GM23248 (cell line): ENCODE measurements at regions not wholly inside any gene's neighbourhood (a gene's known extent, or its start where the extent isn't known, plus 50 kb on each side); places are given as distances from the start of the nearest gene placed in this dataset.
A peak's percentile ranks its signal among the peaks of the same experiment; 100 is the strongest.

Experiments
- DNase-seq: peaks from one replicate; pipeline ENCODE4 v3.0.0-alpha.2; 2015
- H2AFZ ChIP-seq: fragments of 200-600 bp; sonication (generic); 2 replicates; pipeline ENCODE4 v1.6.1; 2016; ENCODE audit warnings: antibody characterized with exemption
- H3F3A ChIP-seq: fragments of 200-600 bp; sonication (generic); 2 replicates; pipeline ENCODE4 v1.6.1; 2016; ENCODE audit warnings: mild to moderate bottlenecking, antibody characterized with exemption, mixed run types; ENCODE audit not compliant: insufficient read depth
- H3K27ac ChIP-seq: fragments of 200-600 bp; sonication (generic); 2 replicates; pipeline ENCODE4 v1.5.1; 2016; ENCODE audit warnings: mild to moderate bottlenecking
- H3K27me3 ChIP-seq: fragments of 200-600 bp; sonication (generic); replicated peaks from 2 replicates; pipeline ENCODE4 v1.6.1; 2016; ENCODE audit warnings: mild to moderate bottlenecking; ENCODE audit not compliant: insufficient read depth
- H3K36me3 ChIP-seq: fragments of 200-600 bp; sonication (generic); 2 replicates; pipeline ENCODE4 v1.6.1; 2016; ENCODE audit warnings: low read depth, mild to moderate bottlenecking
- H3K4me1 ChIP-seq: fragments of 200-600 bp; sonication (generic); 2 replicates; pipeline ENCODE4 v1.6.1; 2016; ENCODE audit warnings: mild to moderate bottlenecking; ENCODE audit not compliant: insufficient read depth
- H3K4me2 ChIP-seq: fragments of 200-600 bp; sonication (generic); one replicate; pipeline ENCODE4 v1.6.1; 2016; ENCODE audit warnings: mild to moderate bottlenecking; ENCODE audit not compliant: unreplicated experiment
- H3K4me3 ChIP-seq: fragments of 200-600 bp; sonication (generic); 2 replicates; pipeline ENCODE4 v1.5.1; 2016; ENCODE audit warnings: mild to moderate bottlenecking
- H3K79me2 ChIP-seq: fragments of 200-600 bp; sonication (generic); 2 replicates; pipeline ENCODE4 v1.6.1; 2016; ENCODE audit warnings: mild to moderate bottlenecking; ENCODE audit not compliant: insufficient read depth
- H3K9ac ChIP-seq: fragments of 200-600 bp; sonication (generic); 2 replicates; pipeline ENCODE4 v1.6.1; 2016; ENCODE audit warnings: mild to moderate bottlenecking
- H3K9me2 ChIP-seq: fragments of 200-600 bp; sonication (generic); 2 replicates; pipeline ENCODE4 v1.6.1; 2016; ENCODE audit warnings: mixed run types, mild to moderate bottlenecking, moderate library complexity; ENCODE audit not compliant: insufficient read depth
- H3K9me3 ChIP-seq: fragments of 200-600 bp; sonication (generic); one replicate; pipeline ENCODE4 v1.6.1; 2017; ENCODE audit warnings: low read depth
- H4K20me1 ChIP-seq: fragments of 200-600 bp; sonication (generic); 2 replicates; pipeline ENCODE4 v1.6.0; 2016; ENCODE audit not compliant: insufficient read depth
- EZH2 ChIP-seq: fragments of 200-600 bp; sonication (generic); IDR thresholded peaks from 2 replicates; pipeline ENCODE4 v1.6.1; 2018; ENCODE audit warnings: antibody characterized with exemption, mild to moderate bottlenecking; ENCODE audit not compliant: insufficient read depth, poor library complexity, severe bottlenecking
- EZH2phosphoT487 ChIP-seq: fragments of 200-600 bp; sonication (generic); IDR thresholded peaks from 2 replicates; pipeline ENCODE4 v1.6.1; 2018; ENCODE audit warnings: antibody characterized with exemption, moderate library complexity, mild to moderate bottlenecking, low read depth; ENCODE audit not compliant: insufficient read depth
- WGBS, 2 experiments: methylation state at CpG; one replicate each; pipeline ENCODE4 v1.1.6; 2015 to 2017; ENCODE audit warnings: low lambda C conversion rate in 2 of 2, low coverage in 1 of 2; ENCODE audit errors: missing lambda C conversion rate in 2 of 2; 5-methylcytosine and 5-hydroxymethylcytosine counted together
- in situ Hi-C: fragments of 300-500 bp; cut with MboI; formaldehyde crosslinking; loops from 2 replicates; pipeline ENCODE4 v1.15.0; 2020

DNA sequence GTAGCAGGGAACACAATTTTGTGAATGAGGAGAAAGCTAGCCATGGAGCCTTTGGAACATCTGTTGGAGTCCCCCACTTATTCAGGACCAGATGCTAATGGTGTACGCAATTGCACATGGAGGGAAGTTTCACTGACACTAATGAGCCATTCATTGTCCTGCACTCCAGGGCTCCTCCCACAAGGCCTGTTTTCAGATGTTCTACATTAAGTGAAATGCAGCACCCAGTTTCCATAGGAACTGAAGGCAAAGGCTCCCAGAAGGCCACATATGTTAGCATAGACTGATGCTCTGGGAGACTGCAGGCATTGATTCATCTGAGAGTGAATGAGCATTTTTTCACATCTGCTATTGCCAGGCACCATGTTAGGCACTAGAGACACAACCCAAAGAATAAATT lies 399.5 kb downstream of the ETS1 start:
- no peak for TF ChIP-seq EZH2phosphoT487
- no peak for TF ChIP-seq EZH2
- Histone ChIP-seq H3K79me2 (no peaks in the 10 kb centered on the region), H3K27ac (peak overlapping the region; percentile 31), H3F3A (peaks cover 17% of the 10 kb centered on the region; the same call in 1 of the 2 replicates), H3K4me3 (no peak overlapping the region), H3K4me2 (peak overlapping the region; percentile 21), H4K20me1 (no peaks in the 10 kb centered on the region), H3K9me2 (no peaks in the 10 kb centered on the region), H3K9ac (no peak overlapping the region), H2AFZ (peak overlapping the region; percentile 20; the same call in 1 of the 2 replicates), H3K27me3 (no peaks in the 10 kb centered on the region), H3K4me1 (peaks cover 13% of the 10 kb centered on the region), H3K9me3 (no peaks in the 10 kb centered on the region), H3K36me3 (no peaks in the 10 kb centered on the region)
- in situ Hi-C loops: no loop called here
- WGBS, 2 experiments: 94% methylated on average over 1 of the region's 1 CpG
- peak; percentile 56 for DNase-seq

DNA sequence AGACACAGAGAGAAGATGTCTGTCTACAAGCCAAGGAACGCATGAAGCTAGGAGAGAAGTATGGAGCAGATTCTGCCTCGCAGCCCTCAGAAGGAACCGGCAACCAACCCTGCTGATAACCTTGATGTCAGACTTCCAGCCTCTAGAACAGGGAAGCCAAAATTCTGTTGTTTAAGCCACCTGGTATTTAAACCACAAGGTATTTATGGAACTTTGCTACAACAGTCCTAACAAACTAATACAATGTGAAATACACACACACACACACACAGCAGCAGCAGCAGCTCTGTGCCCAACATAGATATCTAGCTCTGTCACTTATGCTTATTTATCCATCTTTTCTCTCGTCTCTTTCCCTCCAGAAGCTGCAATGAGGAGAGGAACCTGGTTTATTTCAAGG lies 400.0 kb downstream of the ETS1 start:
- DNase-seq: no peak
- H3K9me2 ChIP-seq: no peaks in the 10 kb centered on the region
- in situ Hi-C loops: no loop called here
- H3K4me3 ChIP-seq: no peak overlapping the region
- no peak overlapping the region for H3K9ac ChIP-seq
- no peaks in the 10 kb centered on the region for H3K9me3 ChIP-seq
- no peaks in the 10 kb centered on the region for H4K20me1 ChIP-seq
- no peak overlapping the region for H2AFZ ChIP-seq
- H3K27me3 ChIP-seq: no peaks in the 10 kb centered on the region
- no peaks in the 10 kb centered on the region for H3K36me3 ChIP-seq
- H3K4me2 ChIP-seq: no peak overlapping the region
- WGBS, 2 experiments: 97% methylated on average over 4 of the region's 4 CpGs
- TF ChIP-seq EZH2: no peak
- TF ChIP-seq EZH2phosphoT487: no peak
- H3K4me1 ChIP-seq: peaks cover 17% of the 10 kb centered on the region
- peaks cover 17% of the 10 kb centered on the region; the same call in 1 of the 2 replicates for H3F3A ChIP-seq
- no peak overlapping the region for H3K27ac ChIP-seq
- H3K79me2 ChIP-seq: no peaks in the 10 kb centered on the region

DNA sequence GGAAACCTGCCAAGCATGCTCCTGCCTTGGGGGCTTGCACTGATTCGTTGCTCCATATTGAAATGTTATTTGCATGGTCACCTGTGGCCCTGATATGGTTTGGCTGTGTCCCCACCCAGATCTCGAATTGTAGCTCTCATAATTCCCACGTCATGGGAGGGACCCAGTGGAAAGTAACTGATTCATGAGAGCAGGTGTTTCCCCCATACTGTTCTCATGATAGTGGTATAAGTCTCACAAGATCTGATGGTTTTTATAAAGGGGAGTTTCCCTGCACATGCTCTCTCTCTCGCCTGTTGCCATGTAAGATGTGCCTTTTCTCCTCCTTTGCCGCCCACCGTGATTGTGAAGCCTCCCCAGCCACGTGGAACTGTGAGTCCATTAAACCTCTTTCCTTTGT lies 402.4 kb downstream of the ETS1 start:
- no peaks in the 10 kb centered on the region for H3K9me3 ChIP-seq
- no peak overlapping the region for H3K4me2 ChIP-seq
- H3K79me2 ChIP-seq: no peaks in the 10 kb centered on the region
- no peak for DNase-seq
- WGBS, 2 experiments: 81% methylated on average over 7 of the region's 7 CpGs
- H3K4me3 ChIP-seq: no peak overlapping the region
- H2AFZ ChIP-seq: no peak overlapping the region
- H3K9me2 ChIP-seq: no peaks in the 10 kb centered on the region
- H3K9ac ChIP-seq: no peak overlapping the region
- H3K27ac ChIP-seq: no peak overlapping the region
- TF ChIP-seq EZH2phosphoT487 (no peak), EZH2 (no peak)
- H3F3A ChIP-seq: peaks cover 26% of the 10 kb centered on the region
- no peaks in the 10 kb centered on the region for H3K36me3 ChIP-seq
- in situ Hi-C loops: no loop called here
- no peaks in the 10 kb centered on the region for H3K27me3 ChIP-seq
- no peaks in the 10 kb centered on the region for H4K20me1 ChIP-seq
- H3K4me1 ChIP-seq: peaks cover 31% of the 10 kb centered on the region

DNA sequence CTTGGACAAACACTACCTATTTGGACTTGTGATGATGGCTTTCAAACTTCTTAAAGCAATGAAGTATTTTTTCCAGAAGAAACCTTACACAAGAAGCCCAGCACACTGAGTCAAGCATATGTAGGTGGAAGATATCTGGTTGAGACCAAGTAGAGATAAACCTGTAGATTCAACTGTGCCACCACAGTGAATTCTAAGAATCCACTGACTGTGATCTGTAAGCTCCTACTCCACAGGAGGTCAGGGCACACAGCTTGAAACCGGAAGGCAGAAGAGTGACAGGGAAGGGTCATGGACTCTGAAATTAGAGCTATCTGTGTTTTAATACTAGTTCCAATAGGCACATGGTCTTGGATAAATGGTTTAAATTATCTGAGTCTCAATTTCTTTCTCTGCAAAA lies 404.5 kb downstream of the ETS1 start:
- H3F3A ChIP-seq: peaks cover 27% of the 10 kb centered on the region
- H3K79me2 ChIP-seq: no peaks in the 10 kb centered on the region
- no peak overlapping the region for H3K4me3 ChIP-seq
- no peaks in the 10 kb centered on the region for H3K9me3 ChIP-seq
- H4K20me1 ChIP-seq: no peaks in the 10 kb centered on the region
- H3K4me2 ChIP-seq: no peak overlapping the region
- no peaks in the 10 kb centered on the region for H3K27me3 ChIP-seq
- H3K27ac ChIP-seq: no peak overlapping the region
- in situ Hi-C loops: no loop called here
- peaks cover 32% of the 10 kb centered on the region for H3K4me1 ChIP-seq
- H3K9ac ChIP-seq: no peak overlapping the region
- TF ChIP-seq EZH2: no peak
- TF ChIP-seq EZH2phosphoT487: no peak
- H3K9me2 ChIP-seq: no peaks in the 10 kb centered on the region
- WGBS, 2 experiments: 100% methylated on average over 1 of the region's 1 CpG
- no peak for DNase-seq
- no peaks in the 10 kb centered on the region for H3K36me3 ChIP-seq
- H2AFZ ChIP-seq: no peak overlapping the region

DNA sequence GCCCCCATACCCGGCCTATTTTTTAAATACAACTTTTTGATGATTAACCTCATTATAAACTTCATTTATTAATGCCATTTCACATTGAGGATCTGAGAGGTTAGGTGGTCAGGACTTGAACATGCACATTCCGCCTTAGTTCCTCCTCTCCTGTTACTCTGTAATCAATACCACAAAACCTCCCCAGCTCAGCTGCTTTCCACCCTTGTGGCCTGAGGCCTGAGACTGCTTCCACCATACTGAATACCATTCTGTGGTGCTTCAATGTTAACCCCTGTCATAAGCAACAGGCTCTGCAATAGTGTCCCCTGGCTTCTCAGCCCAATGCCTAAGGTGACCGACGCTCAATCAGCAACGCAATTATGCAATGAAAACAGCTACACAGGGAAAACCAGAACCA lies 405.4 kb downstream of the ETS1 start:
- Histone ChIP-seq H3K9me2 (no peaks in the 10 kb centered on the region), H3K4me1 (peaks cover 31% of the 10 kb centered on the region), H2AFZ (no peak overlapping the region), H3K36me3 (no peaks in the 10 kb centered on the region), H3K4me2 (no peak overlapping the region), H3K27ac (no peak overlapping the region), H3K9ac (no peak overlapping the region), H3K4me3 (no peak overlapping the region), H3K27me3 (no peaks in the 10 kb centered on the region), H4K20me1 (no peaks in the 10 kb centered on the region), H3K9me3 (no peaks in the 10 kb centered on the region), H3K79me2 (no peaks in the 10 kb centered on the region), H3F3A (peaks cover 19% of the 10 kb centered on the region)
- DNase-seq: no peak
- WGBS, 2 experiments: 85 to 89% methylated on average over 5 of the region's 5 CpGs
- in situ Hi-C loops: no loop called here
- TF ChIP-seq EZH2phosphoT487 (no peak), EZH2 (no peak)
